ENCODE measurements at regions not wholly inside any gene's neighbourhood (a gene's known extent, or its start where the extent isn't known, plus 50 kb on each side); places are given as distances from the start of the nearest gene placed in this dataset.

- TF ChIP-seq POLR2A (IDR thresholded peaks at IDR 0.05) (no peak), POLR2AphosphoS5 (IDR thresholded peaks at IDR 0.05; ENCODE audit: insufficient read depth in 1 of 2, low read depth in 1 of 2) (no peak)
Measured at GRCh38 chr5:27387535-27388073, 349.2 kb upstream of the CDH9 start.
